Neural crest cell (in vitro differentiated cells): ENCODE measurements at regions not wholly inside any gene's neighbourhood (a gene's known extent, or its start where the extent isn't known, plus 50 kb on each side); places are given as distances from the start of the nearest gene placed in this dataset.

ENCODE experiments used
- DNase-seq: peaks from one replicate; pipeline ENCODE4 v3.0.0; 2021; ENCODE audit warnings: low read depth, mixed read lengths, low spot score
- H3K27ac Mint-ChIP-seq: one replicate; pipeline ENCODE4 v1.8.0; 2021; ENCODE audit warnings: mild to moderate bottlenecking, mixed read lengths; ENCODE audit not compliant: unreplicated experiment
- H3K27me3 Mint-ChIP-seq: 2 replicates; pipeline ENCODE4 v1.8.0; 2021; ENCODE audit warnings: low read depth, mild to moderate bottlenecking, mixed read lengths
- H3K36me3 Mint-ChIP-seq: 2 replicates; pipeline ENCODE4 v1.8.0; 2021; ENCODE audit warnings: low read depth, mild to moderate bottlenecking, mixed read lengths
- H3K4me1 Mint-ChIP-seq: 2 replicates; pipeline ENCODE4 v1.8.0; 2021; ENCODE audit warnings: mixed read lengths
- H3K4me3 Mint-ChIP-seq: one replicate; pipeline ENCODE4 v1.8.0; 2021; ENCODE audit warnings: mild to moderate bottlenecking, mixed read lengths
- H3K9me3 Mint-ChIP-seq: 2 replicates; pipeline ENCODE4 v1.8.0; 2021; ENCODE audit warnings: mixed read lengths
- TF ChIP-seq, protein P1 (sequence below): fragments of 200-600 bp; sonication (generic); conservative IDR thresholded peaks from 2 replicates; pipeline ENCODE4 v1.5.0; 2021; ENCODE audit warnings: antibody characterized with exemption, mild to moderate bottlenecking

DNA sequence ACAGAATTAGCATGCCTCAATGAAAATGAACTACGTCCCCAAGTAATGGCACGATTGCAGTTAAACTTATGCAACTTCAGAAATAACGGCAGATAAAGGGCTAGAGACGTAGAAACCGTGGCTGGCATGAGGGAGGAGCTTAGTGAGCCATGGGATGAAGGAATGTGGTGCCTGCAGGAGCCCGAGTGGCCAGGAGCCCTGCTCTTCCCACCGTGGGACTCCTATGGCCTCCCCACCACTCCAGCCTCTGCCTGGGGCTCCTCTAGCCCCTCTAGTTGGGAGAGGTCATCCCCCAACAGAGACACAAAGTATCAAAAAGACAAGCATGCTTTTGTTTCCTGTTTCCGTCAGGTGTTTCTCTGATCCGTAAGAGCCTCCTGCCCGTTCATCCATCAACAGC lies 75.1 kb upstream of the BHLHE23 start:
- peaks cover 2% of the 10 kb centered on the region for H3K9me3 Mint-ChIP-seq
- H3K4me1 Mint-ChIP-seq, result no peaks in the 10 kb centered on the region
- no peak for DNase-seq
- no peak overlapping the region for H3K27ac Mint-ChIP-seq
- H3K27me3 Mint-ChIP-seq, result peaks cover 62% of the 10 kb centered on the region
- TF ChIP-seq, protein P1, sequence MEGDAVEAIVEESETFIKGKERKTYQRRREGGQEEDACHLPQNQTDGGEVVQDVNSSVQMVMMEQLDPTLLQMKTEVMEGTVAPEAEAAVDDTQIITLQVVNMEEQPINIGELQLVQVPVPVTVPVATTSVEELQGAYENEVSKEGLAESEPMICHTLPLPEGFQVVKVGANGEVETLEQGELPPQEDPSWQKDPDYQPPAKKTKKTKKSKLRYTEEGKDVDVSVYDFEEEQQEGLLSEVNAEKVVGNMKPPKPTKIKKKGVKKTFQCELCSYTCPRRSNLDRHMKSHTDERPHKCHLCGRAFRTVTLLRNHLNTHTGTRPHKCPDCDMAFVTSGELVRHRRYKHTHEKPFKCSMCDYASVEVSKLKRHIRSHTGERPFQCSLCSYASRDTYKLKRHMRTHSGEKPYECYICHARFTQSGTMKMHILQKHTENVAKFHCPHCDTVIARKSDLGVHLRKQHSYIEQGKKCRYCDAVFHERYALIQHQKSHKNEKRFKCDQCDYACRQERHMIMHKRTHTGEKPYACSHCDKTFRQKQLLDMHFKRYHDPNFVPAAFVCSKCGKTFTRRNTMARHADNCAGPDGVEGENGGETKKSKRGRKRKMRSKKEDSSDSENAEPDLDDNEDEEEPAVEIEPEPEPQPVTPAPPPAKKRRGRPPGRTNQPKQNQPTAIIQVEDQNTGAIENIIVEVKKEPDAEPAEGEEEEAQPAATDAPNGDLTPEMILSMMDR, result no peak
- no peak overlapping the region for H3K4me3 Mint-ChIP-seq
- H3K36me3 Mint-ChIP-seq, result no peaks in the 10 kb centered on the region

DNA sequence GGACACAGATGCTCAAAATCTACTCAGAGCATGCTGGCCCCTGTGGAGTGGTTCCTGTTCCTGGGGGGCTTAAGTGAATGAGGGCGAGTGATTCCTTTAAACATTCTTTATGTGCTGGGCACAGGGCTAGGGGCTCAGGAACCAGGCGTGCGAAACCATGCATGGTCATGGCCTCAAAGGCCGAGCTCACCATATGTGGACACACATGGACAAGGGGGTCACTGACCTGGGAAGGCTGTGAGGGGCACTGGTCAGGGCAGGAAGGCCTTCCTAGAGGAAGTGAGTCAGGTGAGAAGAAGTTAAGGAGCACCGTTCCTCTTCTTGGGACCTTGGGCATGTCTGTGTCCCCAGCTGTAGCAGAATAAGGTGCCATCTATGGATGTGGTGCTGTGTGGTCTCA lies 74.6 kb upstream of the BHLHE23 start:
- Mint-ChIP-seq H3K4me3 (no peak overlapping the region), H3K36me3 (no peaks in the 10 kb centered on the region), H3K27ac (no peak overlapping the region), H3K4me1 (no peaks in the 10 kb centered on the region), H3K27me3 (peaks cover 67% of the 10 kb centered on the region), H3K9me3 (peaks cover 4% of the 10 kb centered on the region)
- TF ChIP-seq, protein P1, result no peak
- DNase-seq, result no peak

DNA sequence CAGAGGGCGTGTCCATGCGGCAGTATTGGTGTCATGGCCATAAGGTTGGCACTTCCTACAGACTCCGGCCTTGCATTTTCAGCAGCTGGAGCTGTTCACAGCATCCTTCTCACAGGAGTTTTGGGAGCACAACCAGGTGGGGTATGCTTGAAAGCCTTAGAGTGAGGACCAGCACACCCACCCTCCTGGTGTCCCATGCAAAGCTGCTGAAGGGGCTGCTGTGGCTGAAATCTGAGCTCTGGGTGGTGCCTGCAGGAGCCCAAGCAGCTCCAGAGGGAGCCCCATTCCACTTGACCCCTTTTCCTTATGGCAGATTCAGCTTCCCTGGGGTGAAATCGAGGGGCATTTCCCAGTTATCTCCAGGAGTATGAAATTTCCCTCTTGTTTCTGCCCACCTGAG lies 74.0 kb upstream of the BHLHE23 start:
- TF ChIP-seq, protein P1, result no peak
- Mint-ChIP-seq H3K4me3 (no peak overlapping the region), H3K9me3 (peaks cover 7% of the 10 kb centered on the region), H3K4me1 (no peaks in the 10 kb centered on the region), H3K36me3 (no peaks in the 10 kb centered on the region), H3K27me3 (peaks cover 66% of the 10 kb centered on the region), H3K27ac (no peak overlapping the region)
- no peak for DNase-seq

DNA sequence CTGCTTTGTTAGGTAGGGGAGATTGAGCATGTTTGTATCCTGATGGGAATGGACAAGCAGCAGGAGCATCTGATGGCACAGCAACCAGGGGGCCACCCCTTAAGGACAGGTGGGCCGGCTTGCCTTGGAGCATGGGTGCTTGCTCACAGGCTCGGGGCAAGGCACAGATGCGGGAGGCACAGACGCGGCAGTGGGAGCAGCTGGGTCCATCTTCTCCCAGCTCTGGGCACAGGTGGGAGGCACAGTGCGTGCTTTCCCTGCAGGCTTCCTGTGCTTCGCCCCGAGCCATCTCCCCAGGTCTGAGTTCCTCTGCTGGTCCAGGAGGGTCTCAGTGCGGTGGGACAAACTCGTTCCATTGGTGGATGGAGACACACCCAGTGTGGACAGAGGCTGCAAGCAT lies 73.6 kb upstream of the BHLHE23 start:
- Mint-ChIP-seq H3K36me3 (no peaks in the 10 kb centered on the region), H3K27ac (no peak overlapping the region), H3K4me3 (no peak overlapping the region), H3K27me3 (peaks cover 66% of the 10 kb centered on the region), H3K4me1 (no peaks in the 10 kb centered on the region), H3K9me3 (peaks cover 7% of the 10 kb centered on the region)
- TF ChIP-seq, protein P1, result no peak
- no peak for DNase-seq

DNA sequence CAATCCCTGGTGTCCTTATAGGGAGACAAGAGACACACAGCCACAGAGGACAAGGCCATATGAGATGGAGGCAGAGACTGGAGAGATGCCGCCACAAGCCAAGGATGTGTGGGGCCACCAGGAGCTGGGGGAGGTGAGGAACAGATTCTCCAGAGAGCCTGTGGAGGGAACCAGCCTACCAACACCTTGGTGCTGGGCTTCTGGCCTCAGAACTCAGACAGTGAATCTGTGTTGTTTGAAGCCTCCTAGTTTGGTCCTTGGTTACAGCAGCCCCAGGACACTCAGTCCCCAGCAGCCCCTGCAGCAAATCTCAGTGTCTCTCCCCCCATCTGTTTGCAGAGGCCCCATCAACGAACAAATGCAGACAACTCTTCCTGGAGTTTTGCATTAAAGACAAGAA lies 73.2 kb upstream of the BHLHE23 start:
- no peak overlapping the region for H3K4me3 Mint-ChIP-seq
- peaks cover 7% of the 10 kb centered on the region for H3K9me3 Mint-ChIP-seq
- TF ChIP-seq, protein P1, result no peak
- H3K36me3 Mint-ChIP-seq, result no peaks in the 10 kb centered on the region
- peaks cover 67% of the 10 kb centered on the region for H3K27me3 Mint-ChIP-seq
- no peak for DNase-seq
- no peak overlapping the region for H3K27ac Mint-ChIP-seq
- H3K4me1 Mint-ChIP-seq, result no peaks in the 10 kb centered on the region

DNA sequence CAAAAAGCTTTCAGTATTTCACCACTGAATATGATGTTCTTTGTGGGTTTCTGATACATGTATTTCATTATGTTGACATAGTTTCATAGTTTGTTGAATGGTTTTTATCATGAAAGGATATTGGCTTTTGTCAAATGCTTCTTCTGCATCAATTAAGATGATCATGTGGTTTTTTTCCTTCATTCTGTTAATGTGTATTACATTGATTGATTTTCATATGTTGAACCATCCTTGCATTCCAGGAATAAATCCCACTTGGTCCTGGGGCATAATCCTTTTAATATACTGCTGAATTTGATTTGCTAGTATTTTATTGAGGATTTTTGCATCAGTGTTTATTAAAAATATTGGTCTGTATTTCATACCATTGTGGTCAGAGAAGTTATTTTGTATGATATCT lies 70.9 kb upstream of the BHLHE23 start:
- TF ChIP-seq, protein P1, result no peak
- Mint-ChIP-seq H3K4me3 (no peak overlapping the region), H3K9me3 (peaks cover 7% of the 10 kb centered on the region), H3K27me3 (peaks cover 83% of the 10 kb centered on the region), H3K27ac (no peak overlapping the region), H3K36me3 (no peaks in the 10 kb centered on the region), H3K4me1 (peaks cover 3% of the 10 kb centered on the region)
- DNase-seq, result no peak
